Prostate gland (tissue), 2 donors: ENCODE measurements at regions not wholly inside any gene's neighbourhood (a gene's known extent, or its start where the extent isn't known, plus 50 kb on each side); places are given as distances from the start of the nearest gene placed in this dataset.

Source experiments
- POLR2A ChIP-seq: fragments of 450-650 bp; IDR thresholded peaks from one replicate; pipeline ENCODE4 v1.6.1; 2016; ENCODE audit warnings: antibody characterized with exemption, mild to moderate bottlenecking
- POLR2AphosphoS5 ChIP-seq: sonication (generic); formaldehyde crosslinking; IDR thresholded peaks from one replicate; pipeline ENCODE4 v1.6.1; 2017; ENCODE audit warnings: antibody characterized with exemption
- TF ChIP-seq, protein P1 (sequence below), 4 experiments: fragments of 200-600 bp in 2 of 4; fragments of 450-650 bp in 2 of 4; sonication (generic) in 2 of 4; IDR thresholded peaks; 1 replicate in 3 of 4; 2 replicates in 1 of 4; pipeline ENCODE4 v1.5.1; 2016 to 2019; ENCODE audit warnings: antibody characterized with exemption in 4 of 4, mild to moderate bottlenecking in 2 of 4, moderate library complexity in 2 of 4

DNA sequence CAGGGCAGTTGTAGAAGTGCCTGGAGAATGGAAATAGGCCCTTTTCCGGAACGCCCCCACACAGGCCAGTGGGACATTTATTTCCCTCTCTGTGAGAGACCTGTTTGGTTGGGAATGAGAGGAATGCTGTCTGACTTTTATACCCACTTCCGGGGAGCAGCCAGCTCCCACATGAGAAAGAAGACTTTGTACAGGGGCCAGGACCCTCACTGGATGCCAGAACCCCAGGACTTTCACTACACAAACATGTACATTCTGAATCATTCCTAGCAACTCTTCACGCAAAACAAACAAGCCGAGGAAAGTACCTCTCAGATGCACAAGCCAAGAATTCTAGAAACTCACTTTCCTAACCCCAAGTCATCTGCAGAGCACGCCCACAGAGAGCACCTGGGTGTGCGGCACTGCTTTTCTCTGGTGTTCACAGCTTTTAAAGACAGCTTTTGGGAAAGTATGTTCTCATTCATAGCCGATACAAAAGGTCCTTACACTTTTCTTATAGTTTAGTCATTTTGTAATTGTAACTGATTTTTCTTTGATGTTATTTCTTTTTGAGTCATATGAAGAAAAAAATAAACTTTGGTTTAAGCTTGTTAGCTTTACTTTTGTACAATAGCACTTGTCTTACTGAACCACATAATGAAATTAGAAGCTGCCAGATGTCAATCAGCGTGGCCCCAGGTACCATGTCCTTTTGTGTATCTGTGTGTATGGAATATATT, 856.1 kb upstream of the ID2 start:
- TF ChIP-seq, protein P1, sequence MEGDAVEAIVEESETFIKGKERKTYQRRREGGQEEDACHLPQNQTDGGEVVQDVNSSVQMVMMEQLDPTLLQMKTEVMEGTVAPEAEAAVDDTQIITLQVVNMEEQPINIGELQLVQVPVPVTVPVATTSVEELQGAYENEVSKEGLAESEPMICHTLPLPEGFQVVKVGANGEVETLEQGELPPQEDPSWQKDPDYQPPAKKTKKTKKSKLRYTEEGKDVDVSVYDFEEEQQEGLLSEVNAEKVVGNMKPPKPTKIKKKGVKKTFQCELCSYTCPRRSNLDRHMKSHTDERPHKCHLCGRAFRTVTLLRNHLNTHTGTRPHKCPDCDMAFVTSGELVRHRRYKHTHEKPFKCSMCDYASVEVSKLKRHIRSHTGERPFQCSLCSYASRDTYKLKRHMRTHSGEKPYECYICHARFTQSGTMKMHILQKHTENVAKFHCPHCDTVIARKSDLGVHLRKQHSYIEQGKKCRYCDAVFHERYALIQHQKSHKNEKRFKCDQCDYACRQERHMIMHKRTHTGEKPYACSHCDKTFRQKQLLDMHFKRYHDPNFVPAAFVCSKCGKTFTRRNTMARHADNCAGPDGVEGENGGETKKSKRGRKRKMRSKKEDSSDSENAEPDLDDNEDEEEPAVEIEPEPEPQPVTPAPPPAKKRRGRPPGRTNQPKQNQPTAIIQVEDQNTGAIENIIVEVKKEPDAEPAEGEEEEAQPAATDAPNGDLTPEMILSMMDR (IDR thresholded peaks at IDR 0.05): no peak
- TF ChIP-seq POLR2A: no peak
- peak; percentile 53 for TF ChIP-seq POLR2AphosphoS5
